GM23338 (cell line): ENCODE measurements at regions not wholly inside any gene's neighbourhood (a gene's known extent, or its start where the extent isn't known, plus 50 kb on each side); places are given as distances from the start of the nearest gene placed in this dataset.

Source experiments
- ATAC-seq: fragments of 200-7000 bp; cut with Tn5 transposase; 3 replicates; pipeline ENCODE4 v1.9.1; 2020
- DNase-seq: peaks from one replicate; pipeline ENCODE4 v3.0.0-alpha.2; 2015; ENCODE audit warnings: low spot score
- H2AFZ ChIP-seq: fragments of 200-600 bp; sonication (generic); 2 replicates; pipeline ENCODE4 v1.8.0; 2016; ENCODE audit warnings: antibody characterized with exemption, mild to moderate bottlenecking, moderate library complexity
- H3F3A ChIP-seq: fragments of 200-600 bp; sonication (generic); replicated peaks from 2 replicates; pipeline ENCODE4 v1.8.0; 2017; ENCODE audit warnings: antibody characterized with exemption, mixed run types, low read depth
- H3K27ac ChIP-seq: fragments of 200-600 bp; sonication (generic); 2 replicates; pipeline ENCODE4 v1.6.1; 2016; ENCODE audit warnings: low read depth
- H3K27me3 ChIP-seq: fragments of 200-600 bp; sonication (generic); 2 replicates; pipeline ENCODE4 v1.8.0; 2016; ENCODE audit warnings: mild to moderate bottlenecking, mixed run types, moderate library complexity; ENCODE audit not compliant: insufficient read depth
- H3K36me3 ChIP-seq: fragments of 200-600 bp; sonication (generic); 2 replicates; pipeline ENCODE4 v1.8.0; 2016; ENCODE audit warnings: mild to moderate bottlenecking; ENCODE audit not compliant: insufficient read depth
- H3K4me1 ChIP-seq: fragments of 200-600 bp; sonication (generic); 2 replicates; pipeline ENCODE4 v1.8.0; 2016; ENCODE audit warnings: mild to moderate bottlenecking, moderate library complexity; ENCODE audit not compliant: insufficient read depth
- H3K4me2 ChIP-seq: fragments of 200-600 bp; sonication (generic); 2 replicates; pipeline ENCODE4 v1.7.1; 2017; ENCODE audit warnings: mixed run types
- H3K4me3 ChIP-seq: fragments of 200-600 bp; sonication (generic); 2 replicates; pipeline ENCODE4 v1.6.1; 2016; ENCODE audit warnings: mixed run types
- H3K79me2 ChIP-seq: fragments of 200-600 bp; sonication (generic); replicated peaks from 2 replicates; pipeline ENCODE4 v1.8.0; 2017; ENCODE audit warnings: mild to moderate bottlenecking; ENCODE audit not compliant: insufficient read depth
- H3K9me2 ChIP-seq: fragments of 200-600 bp; sonication (generic); 2 replicates; pipeline ENCODE4 v1.8.0; 2017; ENCODE audit not compliant: insufficient read depth
- H4K20me1 ChIP-seq: fragments of 200-600 bp; sonication (generic); replicated peaks from 2 replicates; pipeline ENCODE4 v1.8.0; 2017; ENCODE audit warnings: mild to moderate bottlenecking; ENCODE audit not compliant: insufficient read depth
- H3K27ac Mint-ChIP-seq: 2 replicates; pipeline ENCODE4 v1.8.0; 2020; ENCODE audit warnings: inconsistent platforms, mild to moderate bottlenecking, moderate library complexity, mixed read lengths
- H3K27me3 Mint-ChIP-seq: 3 replicates; pipeline ENCODE4 v1.8.0; 2022; ENCODE audit warnings: low read depth, mild to moderate bottlenecking, moderate library complexity, mixed read lengths, inconsistent platforms; ENCODE audit not compliant: insufficient read depth, poor library complexity
- H3K36me3 Mint-ChIP-seq: 3 replicates; pipeline ENCODE4 v1.8.0; 2021; ENCODE audit warnings: low read depth, mild to moderate bottlenecking, inconsistent platforms, moderate library complexity, mixed read lengths
- H3K4me1 Mint-ChIP-seq: 3 replicates; pipeline ENCODE4 v1.8.0; 2020; ENCODE audit warnings: mild to moderate bottlenecking, inconsistent platforms, mixed read lengths
- H3K4me3 Mint-ChIP-seq: 3 replicates; pipeline ENCODE4 v1.8.0; 2021; ENCODE audit warnings: moderate library complexity, mild to moderate bottlenecking, inconsistent platforms, mixed read lengths
- H3K9me3 Mint-ChIP-seq: 3 replicates; pipeline ENCODE4 v1.8.0; 2020; ENCODE audit warnings: moderate library complexity, mild to moderate bottlenecking, inconsistent platforms, mixed read lengths
- CREB1 ChIP-seq: fragments of 250-450 bp; sonication (Bioruptor Pico); IDR thresholded peaks from 2 replicates; pipeline ENCODE4 v1.5.0; 2020; ENCODE audit warnings: low read depth, mild to moderate bottlenecking, moderate library complexity
- EZH2 ChIP-seq: fragments of 200-600 bp; sonication (generic); IDR thresholded peaks from one replicate; pipeline ENCODE4 v1.8.0; 2017; ENCODE audit warnings: antibody characterized with exemption, mild to moderate bottlenecking, low read depth; ENCODE audit not compliant: unreplicated experiment
- EZH2phosphoT487 ChIP-seq: fragments of 200-600 bp; sonication (generic); IDR thresholded peaks from one replicate; pipeline ENCODE4 v1.8.1; 2018; ENCODE audit warnings: antibody characterized with exemption; ENCODE audit not compliant: unreplicated experiment
- NANOG ChIP-seq: IDR thresholded peaks from 2 replicates; pipeline ENCODE4 v1.6.1; 2016; ENCODE audit warnings: antibody characterized with exemption, borderline replicate concordance
- ZNF462 ChIP-seq: fragments of 250-450 bp; sonication (Bioruptor Pico); IDR thresholded peaks from 2 replicates; pipeline ENCODE4 v1.5.0; 2020; ENCODE audit warnings: mild to moderate bottlenecking, moderate library complexity

DNA sequence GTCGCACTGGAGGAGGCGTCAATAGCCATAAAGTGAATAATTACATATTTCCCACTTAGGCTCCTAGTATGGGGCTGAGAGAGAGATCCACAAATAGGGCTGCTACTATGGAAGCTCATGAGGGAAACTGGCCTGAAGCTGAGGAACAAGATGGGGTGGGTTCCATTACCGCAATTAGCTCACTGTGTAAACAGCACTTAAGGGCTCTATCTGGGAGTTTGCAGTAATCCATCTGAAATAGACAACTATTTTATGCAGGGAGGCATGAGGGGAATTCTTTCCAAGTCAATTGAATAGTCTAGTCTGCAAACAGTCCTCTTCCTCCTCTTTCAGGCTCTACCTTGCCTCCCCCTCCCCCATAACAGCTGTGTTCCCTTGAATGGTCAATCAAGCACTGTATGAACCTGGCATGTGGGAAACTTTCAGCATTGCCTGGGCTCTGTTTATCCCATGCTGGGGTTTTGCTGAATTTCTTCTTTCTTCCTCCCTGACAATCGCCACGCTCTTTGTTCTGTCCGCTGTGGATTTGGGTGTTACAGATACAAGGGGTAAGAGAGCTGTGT is 56.1 kb upstream of the MAF start (continued):
- TF ChIP-seq NANOG (no peak), EZH2 (no peak), EZH2phosphoT487 (no peak), CREB1 (CRISPR knock-in tag) (no peak), ZNF462 (CRISPR knock-in tag) (no peak)

- TF ChIP-seq EZH2 (no peak), EZH2phosphoT487 (no peak)
- no peak overlapping the region for H3K4me3 ChIP-seq
- H3K9me3 Mint-ChIP-seq, result no peaks in the 10 kb centered on the region
- H3K36me3 Mint-ChIP-seq, result no peaks in the 10 kb centered on the region
- H3K79me2 ChIP-seq, result no peaks in the 10 kb centered on the region
- no peak for ATAC-seq
- no peaks in the 10 kb centered on the region for H3K36me3 ChIP-seq
- no peaks in the 10 kb centered on the region for H4K20me1 ChIP-seq
- no peak for DNase-seq
- no peaks in the 10 kb centered on the region for H3F3A ChIP-seq
- H3K9me2 ChIP-seq, result peaks cover 11% of the 10 kb centered on the region
- H3K4me3 Mint-ChIP-seq, result no peak overlapping the region
- H3K27me3 Mint-ChIP-seq, result no peaks in the 10 kb centered on the region
- no peak overlapping the region for H3K27ac ChIP-seq
- no peaks in the 10 kb centered on the region for H3K27me3 ChIP-seq
- H3K27ac Mint-ChIP-seq, result no peak overlapping the region
- no peak overlapping the region for H3K4me2 ChIP-seq
- H3K4me1 Mint-ChIP-seq, result peaks cover 4% of the 10 kb centered on the region; the same call in 2 of the 3 replicates
- H2AFZ ChIP-seq, result no peak overlapping the region
- no peaks in the 10 kb centered on the region for H3K4me1 ChIP-seq
These were observed 52.9 kb upstream of the MAF start for GRCh38 chr16:79653373-79653891.
